ENCODE measurements at regions not wholly inside any gene's neighbourhood (a gene's known extent, or its start where the extent isn't known, plus 50 kb on each side); places are given as distances from the start of the nearest gene placed in this dataset.

DNA sequence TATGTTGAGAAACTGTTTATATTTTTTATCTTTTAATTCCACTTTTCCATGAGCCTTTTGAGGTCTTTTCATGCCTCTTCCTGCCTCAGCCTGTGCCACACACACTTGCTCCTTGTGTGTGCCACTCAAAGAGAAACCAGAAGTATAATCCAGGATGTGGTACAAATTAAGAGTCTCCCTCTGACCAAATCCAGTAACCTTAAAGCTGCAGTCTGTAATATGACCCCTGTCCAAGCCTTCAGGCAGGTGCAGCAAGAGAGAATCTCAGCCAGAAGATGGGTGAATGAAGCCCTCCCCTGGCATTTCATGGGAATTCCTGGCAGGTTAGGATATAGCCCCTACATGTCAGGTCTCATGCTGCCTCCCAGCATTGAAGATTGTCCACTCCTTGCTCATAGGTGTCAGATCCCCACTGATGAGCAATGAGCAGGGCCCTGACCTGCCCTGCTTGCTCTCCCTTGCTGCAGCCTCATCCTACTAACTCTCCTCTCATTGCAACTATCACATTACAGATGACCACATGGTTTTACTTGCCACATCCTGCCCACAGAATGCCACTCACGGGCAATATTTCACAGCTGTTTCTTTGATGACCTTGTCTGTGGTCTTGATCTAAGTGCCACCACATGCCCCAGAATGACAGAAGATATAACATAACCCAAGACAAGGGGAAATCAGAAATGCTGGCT is 169.3 kb downstream of the SEC16B start:
- Histone ChIP-seq H3K4me1 (ENCODE audit: control insufficient read depth, insufficient read depth, low read length) (no peaks in the 10 kb centered on the region), H3K27me3 (ENCODE audit: control insufficient read depth, insufficient read depth, low read length) (no peaks in the 10 kb centered on the region), H3K36me3 (ENCODE audit: control insufficient read depth, insufficient read depth, low read length) (no peaks in the 10 kb centered on the region), H3K9ac (ENCODE audit: low read length) (no peak overlapping the region), H3K4me3 (ENCODE audit: low read length) (no peak overlapping the region), H3K27ac (ENCODE audit: low read depth, low read length) (no peak overlapping the region)

DNA sequence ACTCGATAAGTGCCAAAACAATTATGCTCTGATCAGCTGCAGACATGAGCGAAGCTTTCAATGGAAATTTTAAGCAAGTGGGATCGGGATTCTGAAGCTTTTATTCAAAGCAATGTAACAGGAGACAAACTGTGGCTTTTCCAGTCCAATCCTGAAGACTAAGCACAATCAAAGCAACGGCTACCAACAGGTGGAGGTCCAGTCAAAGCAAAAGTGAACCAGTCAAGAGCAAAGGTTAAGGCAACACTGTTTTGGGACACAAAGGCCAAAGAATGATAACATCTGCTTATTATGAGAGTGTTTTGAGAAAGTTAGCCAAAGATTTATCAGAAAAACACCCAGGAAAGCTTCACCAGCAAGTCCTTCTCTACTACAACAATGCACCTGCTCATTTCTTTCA is 170.1 kb downstream of the SEC16B start:
- H3K27me3 ChIP-seq (ENCODE audit: control insufficient read depth, insufficient read depth, low read length): no peaks in the 10 kb centered on the region
- no peaks in the 10 kb centered on the region for H3K4me1 ChIP-seq (ENCODE audit: control insufficient read depth, insufficient read depth, low read length)
- H3K9ac ChIP-seq (ENCODE audit: low read length): no peak overlapping the region
- no peaks in the 10 kb centered on the region for H3K36me3 ChIP-seq (ENCODE audit: control insufficient read depth, insufficient read depth, low read length)
- H3K27ac ChIP-seq (ENCODE audit: low read depth, low read length): no peak overlapping the region
- no peak overlapping the region for H3K4me3 ChIP-seq (ENCODE audit: low read length)

DNA sequence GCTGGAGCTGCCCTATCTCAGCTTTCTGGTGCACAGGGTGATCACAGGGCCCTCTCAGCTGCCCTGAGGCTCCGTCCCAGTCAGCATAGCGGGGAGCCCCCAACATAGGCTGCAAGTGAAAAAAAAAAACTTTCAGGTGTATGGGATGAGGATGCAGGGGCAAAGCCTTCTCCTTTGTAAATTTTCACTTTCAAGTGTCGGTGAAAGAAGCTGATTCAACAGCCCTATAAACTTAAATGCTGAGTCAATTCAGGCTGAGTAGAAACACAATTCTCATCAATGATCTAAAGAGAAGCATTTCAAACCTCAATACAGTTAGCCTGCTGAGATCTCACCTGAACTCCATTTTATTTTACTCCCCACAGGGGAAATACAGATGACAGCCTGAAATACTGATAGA is 171.2 kb downstream of the SEC16B start:
- no peaks in the 10 kb centered on the region for H3K36me3 ChIP-seq (ENCODE audit: control insufficient read depth, insufficient read depth, low read length)
- no peak overlapping the region for H3K27ac ChIP-seq (ENCODE audit: low read depth, low read length)
- H3K4me3 ChIP-seq (ENCODE audit: low read length): no peak overlapping the region
- H3K4me1 ChIP-seq (ENCODE audit: control insufficient read depth, insufficient read depth, low read length): no peaks in the 10 kb centered on the region
- H3K27me3 ChIP-seq (ENCODE audit: control insufficient read depth, insufficient read depth, low read length): no peaks in the 10 kb centered on the region
- no peak overlapping the region for H3K9ac ChIP-seq (ENCODE audit: low read length)

- Histone ChIP-seq H3K4me1 (ENCODE audit: control insufficient read depth, insufficient read depth, low read length) (no peaks in the 10 kb centered on the region), H3K27ac (ENCODE audit: low read depth, low read length) (no peak overlapping the region), H3K4me3 (ENCODE audit: low read length) (no peak overlapping the region), H3K36me3 (ENCODE audit: control insufficient read depth, insufficient read depth, low read length) (no peaks in the 10 kb centered on the region), H3K9ac (ENCODE audit: low read length) (no peak overlapping the region), H3K27me3 (ENCODE audit: control insufficient read depth, insufficient read depth, low read length) (no peaks in the 10 kb centered on the region)
These were observed 173.3 kb downstream of the SEC16B start for GRCh38 chr1:177796561-177796960.

- no peak overlapping the region for H3K27ac ChIP-seq (ENCODE audit: low read depth, low read length)
- H3K4me1 ChIP-seq (ENCODE audit: control insufficient read depth, insufficient read depth, low read length): no peaks in the 10 kb centered on the region
These were observed 175.4 kb downstream of the SEC16B start for GRCh38 chr1:177794376-177794991.

DNA sequence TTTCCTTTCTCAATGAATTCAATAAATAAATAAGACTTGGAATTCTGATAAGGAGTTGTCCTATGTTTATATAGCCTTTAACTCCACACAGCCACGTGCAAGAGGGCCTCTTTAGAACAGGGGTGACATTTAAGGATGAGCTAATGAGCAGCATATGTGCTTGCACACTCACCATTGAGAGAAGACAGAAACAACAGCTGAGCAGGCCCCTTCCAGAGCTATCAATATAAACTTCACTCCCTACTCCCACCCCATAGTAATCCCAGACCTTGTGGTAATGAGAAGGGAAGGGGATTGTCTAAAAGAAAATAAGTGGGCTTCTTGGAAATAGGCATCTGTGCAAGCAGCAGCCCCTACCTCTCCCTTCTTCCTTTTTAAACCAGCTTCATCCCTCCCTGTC is 176.0 kb downstream of the SEC16B start:
- Histone ChIP-seq H3K4me3 (ENCODE audit: low read length) (no peak overlapping the region), H3K4me1 (ENCODE audit: control insufficient read depth, insufficient read depth, low read length) (no peaks in the 10 kb centered on the region), H3K9ac (ENCODE audit: low read length) (no peak overlapping the region), H3K27ac (ENCODE audit: low read depth, low read length) (no peak overlapping the region), H3K27me3 (ENCODE audit: control insufficient read depth, insufficient read depth, low read length) (no peaks in the 10 kb centered on the region), H3K36me3 (ENCODE audit: control insufficient read depth, insufficient read depth, low read length) (no peaks in the 10 kb centered on the region)

More at GRCh38 chr1:177794376-177794991, 175.4 kb downstream of the SEC16B start:
- no peaks in the 10 kb centered on the region for H3K36me3 ChIP-seq (ENCODE audit: control insufficient read depth, insufficient read depth, low read length)
- H3K4me3 ChIP-seq (ENCODE audit: low read length): no peak overlapping the region
- H3K9ac ChIP-seq (ENCODE audit: low read length): no peak overlapping the region
- no peaks in the 10 kb centered on the region for H3K27me3 ChIP-seq (ENCODE audit: control insufficient read depth, insufficient read depth, low read length)

DNA sequence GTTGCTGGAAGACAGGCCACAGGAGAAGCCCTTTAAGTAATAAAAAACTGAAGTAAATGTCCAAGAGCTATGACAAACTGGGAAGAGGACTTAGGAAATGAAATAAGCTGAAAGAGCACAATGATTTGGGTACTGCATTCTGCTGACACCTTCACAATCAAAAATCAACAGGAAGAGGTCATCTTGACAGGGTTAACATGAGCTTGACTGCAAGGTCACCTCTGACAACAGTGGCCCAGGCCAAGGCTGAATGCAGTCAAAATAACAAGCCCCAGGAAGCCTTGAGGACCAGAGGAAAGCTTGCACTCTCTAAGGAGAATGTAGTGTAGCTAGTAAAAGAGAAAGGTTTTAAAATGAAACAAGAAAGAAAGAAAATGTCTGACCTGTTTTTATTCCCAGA is 179.3 kb downstream of the SEC16B start:
- no peak overlapping the region for H3K4me3 ChIP-seq (ENCODE audit: low read length)
- H3K27ac ChIP-seq (ENCODE audit: low read depth, low read length): no peak overlapping the region
- H3K27me3 ChIP-seq (ENCODE audit: control insufficient read depth, insufficient read depth, low read length): no peaks in the 10 kb centered on the region

GRCh38 chr1:177789956-177790355 is 179.9 kb downstream of the SEC16B start:
- Histone ChIP-seq H3K36me3 (ENCODE audit: control insufficient read depth, insufficient read depth, low read length) (no peaks in the 10 kb centered on the region), H3K4me3 (ENCODE audit: low read length) (no peak overlapping the region), H3K9ac (ENCODE audit: low read length) (no peak overlapping the region), H3K27ac (ENCODE audit: low read depth, low read length) (no peak overlapping the region), H3K4me1 (ENCODE audit: control insufficient read depth, insufficient read depth, low read length) (no peaks in the 10 kb centered on the region), H3K27me3 (ENCODE audit: control insufficient read depth, insufficient read depth, low read length) (no peaks in the 10 kb centered on the region)

More for the DNA sequence above, 179.3 kb downstream of the SEC16B start:
- H3K9ac ChIP-seq (ENCODE audit: low read length): no peak overlapping the region
- no peaks in the 10 kb centered on the region for H3K36me3 ChIP-seq (ENCODE audit: control insufficient read depth, insufficient read depth, low read length)
- no peaks in the 10 kb centered on the region for H3K4me1 ChIP-seq (ENCODE audit: control insufficient read depth, insufficient read depth, low read length)

DNA sequence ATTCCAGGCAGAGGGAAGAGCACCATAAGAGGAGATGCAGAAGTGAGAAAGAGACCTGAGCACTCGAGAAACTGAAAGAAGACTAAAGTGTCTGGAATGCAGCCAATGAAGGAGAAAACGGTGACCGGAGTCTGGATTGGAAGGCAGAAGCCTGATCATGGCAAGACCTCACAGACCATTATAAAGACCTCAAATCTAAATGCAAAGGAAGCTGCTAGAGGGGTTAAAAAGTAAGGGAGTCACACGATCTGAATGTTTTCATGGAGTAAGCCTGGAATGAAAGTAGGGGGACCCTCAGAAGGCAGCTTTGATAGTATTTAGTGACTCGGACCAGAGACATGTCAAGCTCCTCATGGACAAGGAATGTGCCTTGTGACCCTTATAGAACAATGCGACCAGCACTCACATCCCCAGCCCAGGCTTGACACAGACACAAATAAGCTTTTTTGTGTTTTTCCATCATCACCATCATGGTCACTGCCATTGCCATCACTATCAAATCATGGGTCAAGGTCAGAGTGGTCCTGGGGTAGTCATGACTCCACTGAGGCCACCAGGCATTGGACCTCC is 183.6 kb downstream of the SEC16B start:
- H3K4me3 ChIP-seq (ENCODE audit: low read length): no peak overlapping the region
- no peak overlapping the region for H3K9ac ChIP-seq (ENCODE audit: low read length)
- H3K27ac ChIP-seq (ENCODE audit: low read depth, low read length): no peak overlapping the region
- H3K4me1 ChIP-seq (ENCODE audit: control insufficient read depth, insufficient read depth, low read length): no peaks in the 10 kb centered on the region
- H3K36me3 ChIP-seq (ENCODE audit: control insufficient read depth, insufficient read depth, low read length): no peaks in the 10 kb centered on the region
- no peaks in the 10 kb centered on the region for H3K27me3 ChIP-seq (ENCODE audit: control insufficient read depth, insufficient read depth, low read length)

DNA sequence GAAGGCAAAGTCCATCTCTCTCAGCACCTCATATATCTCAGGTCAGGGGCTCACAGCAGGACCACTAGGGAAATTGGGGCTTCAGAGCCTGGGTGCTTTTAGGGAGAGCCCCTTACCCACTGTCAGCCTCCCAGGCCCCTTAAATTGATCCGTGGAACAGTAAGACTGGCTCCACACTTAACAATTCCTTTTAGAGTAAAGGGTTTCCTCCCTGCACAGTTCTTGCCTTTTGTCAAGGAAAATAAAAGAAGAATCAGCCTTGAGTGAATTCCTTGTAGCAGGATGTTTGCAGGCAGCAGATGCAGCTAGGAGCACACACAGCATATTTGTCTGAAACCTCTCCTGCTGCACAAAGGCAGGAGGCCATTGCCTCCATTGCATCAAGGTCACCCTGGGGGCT is 184.9 kb downstream of the SEC16B start:
- Histone ChIP-seq H3K4me1 (ENCODE audit: control insufficient read depth, insufficient read depth, low read length) (no peaks in the 10 kb centered on the region), H3K36me3 (ENCODE audit: control insufficient read depth, insufficient read depth, low read length) (no peaks in the 10 kb centered on the region), H3K27ac (ENCODE audit: low read depth, low read length) (no peak overlapping the region), H3K9ac (ENCODE audit: low read length) (no peak overlapping the region), H3K4me3 (ENCODE audit: low read length) (no peak overlapping the region), H3K27me3 (ENCODE audit: control insufficient read depth, insufficient read depth, low read length) (no peaks in the 10 kb centered on the region)

GRCh38 chr1:177784409-177784808 is 185.4 kb downstream of the SEC16B start:
- H3K9ac ChIP-seq (ENCODE audit: low read length): no peak overlapping the region
- no peaks in the 10 kb centered on the region for H3K4me1 ChIP-seq (ENCODE audit: control insufficient read depth, insufficient read depth, low read length)
- no peaks in the 10 kb centered on the region for H3K27me3 ChIP-seq (ENCODE audit: control insufficient read depth, insufficient read depth, low read length)
- no peak overlapping the region for H3K4me3 ChIP-seq (ENCODE audit: low read length)
- H3K27ac ChIP-seq (ENCODE audit: low read depth, low read length): no peak overlapping the region
- no peaks in the 10 kb centered on the region for H3K36me3 ChIP-seq (ENCODE audit: control insufficient read depth, insufficient read depth, low read length)

DNA sequence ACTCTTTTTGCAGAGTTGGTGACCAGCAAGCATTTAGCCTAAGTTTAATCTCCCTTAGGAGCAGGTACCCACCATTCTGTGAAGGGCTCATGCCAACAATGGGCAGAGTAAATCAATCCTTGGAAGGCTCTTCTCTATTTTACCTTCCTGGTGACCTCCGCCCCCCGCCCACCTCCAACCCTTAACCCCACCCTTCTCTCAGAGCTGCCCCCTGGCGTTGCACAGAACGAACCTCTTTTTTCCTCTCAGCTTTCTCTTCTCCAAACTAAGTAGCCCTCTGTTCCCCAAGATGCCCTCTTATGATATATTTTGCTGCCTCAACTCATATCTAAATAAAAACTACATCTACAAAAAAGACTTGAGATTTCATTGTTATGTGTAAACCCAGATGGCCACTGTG is 186.8 kb downstream of the SEC16B start:
- Histone ChIP-seq H3K36me3 (ENCODE audit: control insufficient read depth, insufficient read depth, low read length) (no peaks in the 10 kb centered on the region), H3K4me3 (ENCODE audit: low read length) (no peak overlapping the region), H3K27me3 (ENCODE audit: control insufficient read depth, insufficient read depth, low read length) (no peaks in the 10 kb centered on the region), H3K27ac (ENCODE audit: low read depth, low read length) (no peak overlapping the region), H3K4me1 (ENCODE audit: control insufficient read depth, insufficient read depth, low read length) (no peaks in the 10 kb centered on the region), H3K9ac (ENCODE audit: low read length) (no peak overlapping the region)

Measured in rectal smooth muscle tissue (tissue), 1 donor.